ENCODE measurements at regions not wholly inside any gene's neighbourhood (a gene's known extent, or its start where the extent isn't known, plus 50 kb on each side); places are given as distances from the start of the nearest gene placed in this dataset.

DNA sequence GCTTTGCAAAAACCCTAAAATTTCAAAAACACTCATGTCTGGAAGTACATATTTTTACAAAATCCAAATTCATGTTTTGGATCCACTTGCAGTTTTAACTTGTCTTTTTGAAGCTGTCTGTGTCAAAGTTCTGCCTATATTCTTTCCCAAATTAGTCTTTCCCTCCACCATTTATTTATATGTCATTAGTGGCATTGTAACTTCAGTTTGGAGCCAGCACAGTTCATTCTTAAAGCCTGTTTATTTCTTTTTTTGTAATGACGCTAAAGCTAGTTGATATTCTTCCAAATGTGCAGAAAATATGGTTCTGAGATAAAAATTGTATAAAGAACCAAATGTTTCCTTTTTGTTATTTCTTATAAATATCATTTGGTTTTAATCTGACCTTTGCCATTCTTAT, 2039.3 kb downstream of the OLFM4 start:
- Histone ChIP-seq H4K5ac (ENCODE audit: insufficient read length, low read depth, low read length) (no peak overlapping the region), H3K27me3 (replicated peaks in 1 of 4; ENCODE audit: control insufficient read depth in 3 of 4, extremely low read depth in 1 of 4, insufficient read depth in 3 of 4, low read length in 3 of 4) (no peaks in the 10 kb centered on the region), H3K9ac (replicated peaks in 1 of 4; ENCODE audit: extremely low read depth in 1 of 4, low read depth in 3 of 4, low read length in 3 of 4) (no peak overlapping the region), H2AFZ (ENCODE audit: low read length) (no peak overlapping the region), H2AK5ac (ENCODE audit: low read depth, low read length) (no peak overlapping the region), H3K18ac (ENCODE audit: extremely low read depth, low read length) (no peak overlapping the region), H4K91ac (replicated peaks; ENCODE audit: insufficient read length, low read length) (no peak overlapping the region), H2BK20ac (ENCODE audit: low read length) (no peak overlapping the region), H2BK5ac (ENCODE audit: low read depth, low read length) (no peak overlapping the region), H2BK120ac (replicated peaks; ENCODE audit: low read depth, low read length) (no peak overlapping the region), H3K14ac (ENCODE audit: insufficient read length) (no peak overlapping the region), H2BK12ac (ENCODE audit: low read depth, low read length) (no peak overlapping the region), H4K8ac (ENCODE audit: extremely low read depth, insufficient read depth, low read length) (no peak overlapping the region), H3K4me1 (replicated peaks in 1 of 4; ENCODE audit: control insufficient read depth in 3 of 4, insufficient read depth in 4 of 4, low read length in 3 of 4) (peaks cover 0 to 3% (median 0%) of the 10 kb centered on the region in 4 experiments; a peak in 1 of 7 replicates), H3K4ac (replicated peaks; ENCODE audit: insufficient read length, low read depth, low read length) (no peak overlapping the region), H3K56ac (replicated peaks; ENCODE audit: insufficient read length, low read depth, low read length) (no peak overlapping the region), H4K20me1 (replicated peaks in 1 of 2; ENCODE audit: control insufficient read depth in 1 of 2, insufficient read depth in 2 of 2, low read length in 2 of 2) (no peaks in the 10 kb centered on the region), H3K4me2 (ENCODE audit: insufficient read depth in 1 of 2, low read depth in 2 of 2, low read length in 2 of 2) (no peak overlapping the region), H3K27ac (ENCODE audit: low read depth, low read length) (no peak overlapping the region), H3K4me3 (ENCODE audit: extremely low read depth in 1 of 4, insufficient read depth in 2 of 4, low read depth in 3 of 4, low read length in 4 of 4) (no peak overlapping the region), H3K36me3 (ENCODE audit: control insufficient read depth in 2 of 4, insufficient read depth in 4 of 4, low read length in 3 of 4) (peaks cover 0 to 22% (median 11%) of the 10 kb centered on the region in 4 experiments; a peak in 4 of 8 replicates), H3K79me1 (ENCODE audit: low read depth, low read length) (no peaks in the 10 kb centered on the region), H3K9me3 (ENCODE audit: insufficient read depth in 2 of 2, low read depth in 1 of 2, low read length in 1 of 2) (no peaks in the 10 kb centered on the region), H3K79me2 (ENCODE audit: control insufficient read depth in 1 of 2, insufficient read depth in 2 of 2, low read length in 2 of 2) (no peaks in the 10 kb centered on the region), H2BK15ac (ENCODE audit: low read length) (no peak overlapping the region), H3K23ac (ENCODE audit: insufficient read length) (no peak overlapping the region), H3K23me2 (ENCODE audit: low read depth, low read length) (no peaks in the 10 kb centered on the region)
- CTCF ChIA-PET (ENCODE audit: partially characterized antibody) = no interaction called here
- FAIRE-seq (no peak), DNase-seq (ENCODE audit: low read depth in 1 of 2, low spot score in 2 of 2) (no peak)
- 97% methylated on average over 1 of the region's 1 CpG; no CpG with 5 or more reads in 1 of the 2 experiments for WGBS, 2 experiments (ENCODE audit: extremely low coverage in 1 of 2, insufficient coverage in 1 of 2, insufficient read length in 1 of 2, insufficient replicate concordance in 2 of 2, low coverage in 1 of 2, low lambda C conversion rate in 2 of 2, missing lambda C conversion rate in 1 of 2)
- POLR2A ChIA-PET (ENCODE audit: partially characterized antibody) = no interaction called here
- TF ChIP-seq KDM1A (IDR thresholded peaks at IDR 0.05; ENCODE audit: borderline replicate concordance, low read length) = no peak
- TF ChIP-seq BRCA1 (IDR thresholded peaks at IDR 0.05; ENCODE audit: low read depth, low read length) = no peak
- TF ChIP-seq EZH2 (IDR thresholded peaks at IDR 0.05; ENCODE audit: low read depth, low read length, severe bottlenecking) = no peak

Measured in H1 (cell line).